Loucy (cell line): ENCODE measurements at regions not wholly inside any gene's neighbourhood (a gene's known extent, or its start where the extent isn't known, plus 50 kb on each side); places are given as distances from the start of the nearest gene placed in this dataset.

ENCODE experiments used
- EZH2phosphoT487 ChIP-seq: fragments of 200-600 bp; IDR thresholded peaks from 2 replicates; pipeline ENCODE4 v1.6.1; 2018; ENCODE audit warnings: antibody characterized with exemption, mild to moderate bottlenecking, moderate library complexity, borderline replicate concordance
- TF ChIP-seq, protein P1 (sequence below): fragments of 200-600 bp; sonication (generic); conservative IDR thresholded peaks from 2 replicates; pipeline ENCODE4 v1.5.1; 2014; ENCODE audit warnings: mild to moderate bottlenecking, antibody characterized with exemption, low read length

DNA sequence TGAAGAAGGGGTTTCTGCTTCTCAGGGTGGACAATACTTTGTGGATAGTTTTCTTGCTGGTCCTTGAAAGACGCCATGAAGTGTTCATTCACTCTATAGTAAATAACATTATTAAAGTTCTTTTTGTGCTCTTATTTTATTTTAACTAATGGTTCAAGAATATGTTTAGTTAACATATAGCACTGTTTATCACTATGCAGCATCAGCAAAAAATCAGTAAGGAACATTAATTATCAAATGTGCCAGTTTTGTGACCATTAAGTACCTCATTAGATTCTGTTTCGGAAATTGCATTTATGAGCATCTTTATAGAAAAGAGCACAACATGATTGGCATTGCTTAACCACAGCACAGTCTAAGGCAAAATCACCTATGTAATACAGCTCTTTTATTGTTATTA lies 385.6 kb downstream of the LMO4 start:
- TF ChIP-seq, protein P1, sequence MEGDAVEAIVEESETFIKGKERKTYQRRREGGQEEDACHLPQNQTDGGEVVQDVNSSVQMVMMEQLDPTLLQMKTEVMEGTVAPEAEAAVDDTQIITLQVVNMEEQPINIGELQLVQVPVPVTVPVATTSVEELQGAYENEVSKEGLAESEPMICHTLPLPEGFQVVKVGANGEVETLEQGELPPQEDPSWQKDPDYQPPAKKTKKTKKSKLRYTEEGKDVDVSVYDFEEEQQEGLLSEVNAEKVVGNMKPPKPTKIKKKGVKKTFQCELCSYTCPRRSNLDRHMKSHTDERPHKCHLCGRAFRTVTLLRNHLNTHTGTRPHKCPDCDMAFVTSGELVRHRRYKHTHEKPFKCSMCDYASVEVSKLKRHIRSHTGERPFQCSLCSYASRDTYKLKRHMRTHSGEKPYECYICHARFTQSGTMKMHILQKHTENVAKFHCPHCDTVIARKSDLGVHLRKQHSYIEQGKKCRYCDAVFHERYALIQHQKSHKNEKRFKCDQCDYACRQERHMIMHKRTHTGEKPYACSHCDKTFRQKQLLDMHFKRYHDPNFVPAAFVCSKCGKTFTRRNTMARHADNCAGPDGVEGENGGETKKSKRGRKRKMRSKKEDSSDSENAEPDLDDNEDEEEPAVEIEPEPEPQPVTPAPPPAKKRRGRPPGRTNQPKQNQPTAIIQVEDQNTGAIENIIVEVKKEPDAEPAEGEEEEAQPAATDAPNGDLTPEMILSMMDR = no peak
- no peak for TF ChIP-seq EZH2phosphoT487
